H9 (cell line): ENCODE measurements at regions not wholly inside any gene's neighbourhood (a gene's known extent, or its start where the extent isn't known, plus 50 kb on each side); places are given as distances from the start of the nearest gene placed in this dataset.

ENCODE experiments used
- DNase-seq: peaks from one replicate; pipeline ENCODE4 v3.0.0-alpha.2; 2017
- H2AFZ ChIP-seq: one replicate; pipeline ENCODE4 v1.6.1; 2013; ENCODE audit warnings: mild to moderate bottlenecking, low read length, control low read depth, moderate library complexity
- H2AK5ac ChIP-seq: 2 replicates; pipeline ENCODE4 v1.6.1; 2013; ENCODE audit warnings: low read length, control low read depth, mixed read lengths; ENCODE audit not compliant: insufficient read length
- H2BK120ac ChIP-seq: one replicate; pipeline ENCODE4 v1.6.1; 2013; ENCODE audit warnings: low read depth, mild to moderate bottlenecking, low read length, control low read depth, inconsistent platforms; ENCODE audit not compliant: poor library complexity, severe bottlenecking
- H2BK12ac ChIP-seq: 2 replicates; pipeline ENCODE4 v1.6.1; 2013; ENCODE audit warnings: low read length, control low read depth, mixed read lengths, low read depth; ENCODE audit not compliant: insufficient read length
- H2BK15ac ChIP-seq: 2 replicates; pipeline ENCODE4 v1.6.1; 2013; ENCODE audit warnings: low read depth, low read length, control low read depth
- H2BK20ac ChIP-seq: one replicate; pipeline ENCODE4 v1.6.1; 2013; ENCODE audit warnings: low read depth, mild to moderate bottlenecking, low read length, control low read depth, inconsistent platforms; ENCODE audit not compliant: poor library complexity, severe bottlenecking
- H2BK5ac ChIP-seq: 2 replicates; pipeline ENCODE4 v1.6.1; 2013; ENCODE audit warnings: low read length, control low read depth, mixed read lengths; ENCODE audit not compliant: insufficient read length
- H3K14ac ChIP-seq: 2 replicates; pipeline ENCODE4 v1.6.1; 2013; ENCODE audit warnings: low read length, control low read depth; ENCODE audit not compliant: insufficient read depth
- H3K18ac ChIP-seq: 2 replicates; pipeline ENCODE4 v1.6.1; 2013; ENCODE audit warnings: low read depth, mild to moderate bottlenecking, mixed read lengths, low read length, control low read depth; ENCODE audit not compliant: insufficient read length
- H3K23ac ChIP-seq: 2 replicates; pipeline ENCODE4 v1.6.1; 2013; ENCODE audit warnings: low read length, control low read depth, mixed read lengths, low read depth; ENCODE audit not compliant: insufficient read length
- H3K23me2 ChIP-seq: 2 replicates; pipeline ENCODE4 v1.6.1; 2013; ENCODE audit warnings: low read depth, mild to moderate bottlenecking, mixed read lengths, low read length, control low read depth; ENCODE audit not compliant: insufficient read length, poor library complexity, severe bottlenecking
- H3K27ac ChIP-seq: 2 replicates; pipeline ENCODE4 v1.5.1; 2013; ENCODE audit warnings: low read length, control low read depth, mixed read lengths, low read depth; ENCODE audit not compliant: insufficient read length
- H3K27me3 ChIP-seq: 2 replicates; pipeline ENCODE4 v1.6.1; 2013; ENCODE audit warnings: low read length, control low read depth, inconsistent platforms; ENCODE audit not compliant: insufficient read depth
- H3K4ac ChIP-seq: 2 replicates; pipeline ENCODE4 v1.6.1; 2013; ENCODE audit warnings: low read depth, mild to moderate bottlenecking, control low read depth, inconsistent platforms, low read length, moderate library complexity
- H3K4me1 ChIP-seq: 2 replicates; pipeline ENCODE4 v1.6.1; 2013; ENCODE audit warnings: low read length, control low read depth, inconsistent platforms; ENCODE audit not compliant: insufficient read depth
- H3K4me2 ChIP-seq: 2 replicates; pipeline ENCODE4 v1.6.1; 2013; ENCODE audit warnings: low read length, control low read depth, mixed read lengths; ENCODE audit not compliant: insufficient read length, insufficient read depth
- H3K56ac ChIP-seq: 2 replicates; pipeline ENCODE4 v1.6.1; 2013; ENCODE audit warnings: low read depth, mild to moderate bottlenecking, mixed read lengths, low read length, control low read depth; ENCODE audit not compliant: insufficient read length
- H3K79me1 ChIP-seq: 2 replicates; pipeline ENCODE4 v1.6.1; 2013; ENCODE audit warnings: low read depth, mild to moderate bottlenecking, moderate library complexity, low read length, control low read depth, inconsistent platforms; ENCODE audit not compliant: insufficient read depth, poor library complexity, severe bottlenecking
- H3K79me2 ChIP-seq: 2 replicates; pipeline ENCODE4 v1.6.1; 2013; ENCODE audit warnings: low read length, control low read depth, inconsistent platforms; ENCODE audit not compliant: insufficient read depth
- H3K9ac ChIP-seq: 2 replicates; pipeline ENCODE4 v1.6.1; 2013; ENCODE audit warnings: low read length, control low read depth, mixed read lengths; ENCODE audit not compliant: insufficient read length; ENCODE audit errors: extremely low read depth
- H3K9me3 ChIP-seq: one replicate; pipeline ENCODE4 v1.6.1; 2013; ENCODE audit warnings: low read depth, low read length, inconsistent platforms; ENCODE audit not compliant: control insufficient read depth
- H3T11ph ChIP-seq: one replicate; pipeline ENCODE4 v1.6.1; 2013; ENCODE audit warnings: mild to moderate bottlenecking, low read length, control low read depth, inconsistent platforms
- H4K20me1 ChIP-seq: one replicate; pipeline ENCODE4 v1.6.1; 2013; ENCODE audit not compliant: control insufficient read depth, insufficient read length, insufficient read depth
- H4K5ac ChIP-seq: 2 replicates; pipeline ENCODE4 v1.6.1; 2013; ENCODE audit warnings: low read depth, mild to moderate bottlenecking, mixed read lengths, low read length, control low read depth; ENCODE audit not compliant: insufficient read length
- H4K8ac ChIP-seq: replicated peaks from 2 replicates; pipeline ENCODE4 v1.6.1; 2013; ENCODE audit warnings: low read length, control low read depth, mixed read lengths, low read depth; ENCODE audit not compliant: insufficient read length
- H4K91ac ChIP-seq: 2 replicates; pipeline ENCODE4 v1.6.1; 2013; ENCODE audit warnings: low read depth, mild to moderate bottlenecking, moderate library complexity, mixed read lengths, low read length, control low read depth; ENCODE audit not compliant: insufficient read length
- H3K27ac Mint-ChIP-seq, 3 experiments: 2 replicates in 2 of 3; 3 replicates in 1 of 3; pipeline ENCODE4 v1.8.0; 2020 to 2021; ENCODE audit warnings: mixed read lengths in 3 of 3, mild to moderate bottlenecking in 1 of 3, moderate library complexity in 1 of 3
- H3K27me3 Mint-ChIP-seq: 2 replicates; pipeline ENCODE4 v1.8.0; 2021; ENCODE audit warnings: low read depth, mild to moderate bottlenecking, moderate library complexity, mixed read lengths
- H3K36me3 Mint-ChIP-seq, 3 experiments: 2 replicates in 2 of 3; 3 replicates in 1 of 3; pipeline ENCODE4 v1.8.0; 2020 to 2021; ENCODE audit warnings: low read depth in 3 of 3, mixed read lengths in 3 of 3; ENCODE audit not compliant: insufficient read depth in 1 of 3
- H3K4me1 Mint-ChIP-seq, 2 experiments: 2 replicates each; pipeline ENCODE4 v1.8.0; 2020; ENCODE audit warnings: mixed read lengths in 2 of 2
- H3K4me3 Mint-ChIP-seq, 2 experiments: 2 replicates in 1 of 2; 3 replicates in 1 of 2; pipeline ENCODE4 v1.8.0; 2020 to 2021; ENCODE audit warnings: mild to moderate bottlenecking in 2 of 2, mixed read lengths in 2 of 2, moderate library complexity in 1 of 2
- H3K9me3 Mint-ChIP-seq, 2 experiments: 2 replicates in 1 of 2; 3 replicates in 1 of 2; pipeline ENCODE4 v1.8.0; 2020; ENCODE audit warnings: mild to moderate bottlenecking in 2 of 2, mixed read lengths in 2 of 2, moderate library complexity in 1 of 2
- CTCF ChIP-seq: fragments of 200-600 bp; sonication (generic); conservative IDR thresholded peaks from 3 replicates; pipeline ENCODE4 v1.8.0; 2021; ENCODE audit warnings: antibody characterized with exemption, mild to moderate bottlenecking
- WGBS: extraction: QIAGEN DNeasy Blood & Tissue Kit; methylation state at CpG from one replicate; pipeline ENCODE4 v1.1.7; 2013; ENCODE audit warnings: missing lambda C conversion rate, low lambda C conversion rate, mixed read lengths; ENCODE audit not compliant: insufficient read length; ENCODE audit errors: extremely low coverage; 5-methylcytosine and 5-hydroxymethylcytosine counted together

DNA sequence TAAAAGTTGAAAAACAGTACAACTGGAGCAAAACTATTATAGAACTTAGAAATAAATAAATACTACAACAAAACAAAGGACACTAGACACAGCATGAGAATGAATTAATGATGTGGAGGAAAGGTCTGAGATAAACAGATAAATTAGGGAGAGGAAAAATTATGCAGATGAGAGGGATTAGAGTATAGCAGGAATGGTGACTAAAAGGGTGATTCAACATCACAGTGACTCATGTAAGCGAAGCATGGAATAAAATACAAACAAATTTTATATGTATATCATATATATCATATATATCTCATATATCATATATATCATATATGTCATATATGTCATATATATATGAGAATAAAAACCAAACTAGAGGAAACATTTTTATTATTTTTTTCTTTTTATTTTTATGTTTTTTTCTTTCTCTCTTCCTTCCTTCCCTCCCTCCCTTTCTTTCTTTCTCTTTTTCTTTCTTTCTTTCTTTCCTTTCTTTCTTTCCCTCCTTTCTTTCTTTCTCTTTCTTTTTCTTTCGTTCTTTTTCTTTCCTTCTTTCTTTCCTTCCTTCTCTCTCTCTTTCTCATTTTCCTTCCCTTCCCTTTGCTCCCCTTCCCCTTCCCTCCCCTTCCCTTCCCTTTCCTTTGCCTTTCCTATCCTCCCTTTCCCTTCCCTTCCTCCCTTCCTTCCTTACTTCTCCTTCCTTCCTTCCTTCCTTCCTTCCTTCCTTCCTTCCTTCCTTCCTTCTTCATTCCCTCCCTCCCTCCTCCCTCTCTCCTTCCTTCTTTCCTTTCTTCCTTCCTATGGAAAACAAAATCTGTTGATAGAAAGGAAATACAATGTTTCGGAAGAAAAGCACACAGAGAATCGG, 1014.6 kb downstream of the GRIK2 start:
- no peak for TF ChIP-seq CTCF
- no peak overlapping the region for H3K14ac ChIP-seq
- no peaks in the 10 kb centered on the region for H3K27me3 ChIP-seq
- H2BK12ac ChIP-seq: no peak overlapping the region
- peaks cover 0 to 4% (median 0%) of the 10 kb centered on the region in 3 experiments; a peak in 1 of 7 replicates for H3K36me3 Mint-ChIP-seq
- no peak overlapping the region for H3K23ac ChIP-seq
- no peak overlapping the region for H3K9ac ChIP-seq
- no peaks in the 10 kb centered on the region for H3K23me2 ChIP-seq
- no peaks in the 10 kb centered on the region for H3K79me2 ChIP-seq
- no peak overlapping the region for H2BK5ac ChIP-seq
- no peak overlapping the region for H3K18ac ChIP-seq
- no peak overlapping the region for H3K27ac ChIP-seq
- H2BK120ac ChIP-seq: no peak overlapping the region
- H3K9me3 ChIP-seq: no peaks in the 10 kb centered on the region
- H3K4me1 ChIP-seq: no peaks in the 10 kb centered on the region; the same call in 1 of the 2 replicates
- H3K4me2 ChIP-seq: no peak overlapping the region
- H3K9me3 Mint-ChIP-seq: no peaks in the 10 kb centered on the region; a peak in 1 of 5 replicates
- H3K27ac Mint-ChIP-seq: no peak overlapping the region
- no peak overlapping the region for H2AFZ ChIP-seq
- DNase-seq: no peak
- H4K8ac ChIP-seq: no peak overlapping the region
- no peak overlapping the region for H2BK15ac ChIP-seq
- no peak overlapping the region for H2AK5ac ChIP-seq
- no peak overlapping the region for H3T11ph ChIP-seq
- no peaks in the 10 kb centered on the region for H3K27me3 Mint-ChIP-seq
- no peak overlapping the region for H3K4ac ChIP-seq
- no peak overlapping the region for H3K56ac ChIP-seq
- H3K79me1 ChIP-seq: no peaks in the 10 kb centered on the region
- no peak overlapping the region for H2BK20ac ChIP-seq
- peaks cover 3 to 9% of the 10 kb centered on the region in 2 experiments for H3K4me1 Mint-ChIP-seq
- H4K20me1 ChIP-seq: no peaks in the 10 kb centered on the region
- H3K4me3 Mint-ChIP-seq: no peak overlapping the region
- H4K91ac ChIP-seq: no peak overlapping the region
- H4K5ac ChIP-seq: no peak overlapping the region
- no CpG with 5 or more reads among the region's 4 CpGs for WGBS
